Colonic mucosa (tissue), 4 donors: ENCODE measurements at regions not wholly inside any gene's neighbourhood (a gene's known extent, or its start where the extent isn't known, plus 50 kb on each side); places are given as distances from the start of the nearest gene placed in this dataset.

Experiments used
- DNase-seq: peaks from one replicate; pipeline ENCODE4 v3.0.0-alpha.2; 2020
- H3K27ac ChIP-seq: fragments of 200-600 bp; one replicate; pipeline ENCODE4 v1.8.0; 2021
- H3K27me3 ChIP-seq: fragments of 200-600 bp; one replicate; pipeline ENCODE4 v1.8.0; 2021
- H3K36me3 ChIP-seq: fragments of 200-600 bp; one replicate; pipeline ENCODE4 v1.8.0; 2021
- H3K4me1 ChIP-seq: fragments of 200-600 bp; one replicate; pipeline ENCODE4 v1.8.0; 2021; ENCODE audit warnings: mild to moderate bottlenecking
- H3K4me3 ChIP-seq: fragments of 200-600 bp; one replicate; pipeline ENCODE4 v1.8.0; 2021
- H3K9ac ChIP-seq, 2 donors: one replicate each; pipeline ENCODE4 v1.7.0; 2013; ENCODE audit warnings: control low read depth in 2 of 2, low read depth in 2 of 2, low read length in 2 of 2
- H3K9me3 ChIP-seq: fragments of 200-600 bp; one replicate; pipeline ENCODE4 v1.8.0; 2021
- CTCF ChIP-seq: fragments of 200-600 bp; IDR thresholded peaks from one replicate; pipeline ENCODE4 v1.8.0; 2022; ENCODE audit warnings: antibody characterized with exemption, mild to moderate bottlenecking
- intact Hi-C: fragments of 100-400 bp; cut with DNase I; formaldehyde crosslinking; loops from one replicate; pipeline ENCODE4 v1.14.1; 2022
- donor health status: healthy.
- donor health status: DM: no; HTN: no; CAD: no.
- donor health status: DM: no; HTN: no; CAD: no.

GRCh38 chr3:40780291-40780924, 255.6 kb downstream of the ZNF621 start:
- no peaks in the 10 kb centered on the region for H3K27me3 ChIP-seq
- no peaks in the 10 kb centered on the region for H3K4me1 ChIP-seq
- peak overlapping the region; percentile 40 for H3K27ac ChIP-seq
- no peaks in the 10 kb centered on the region for H3K36me3 ChIP-seq
- no peaks in the 10 kb centered on the region for H3K9me3 ChIP-seq
- intact Hi-C loops: no loop called here
- H3K9ac ChIP-seq: no peak overlapping the region
- TF ChIP-seq CTCF: no peak
- peak; percentile 36 for DNase-seq
- H3K4me3 ChIP-seq: no peak overlapping the region

GRCh38 chr3:40780925-40781406, 256.2 kb downstream of the ZNF621 start:
- H3K9ac ChIP-seq: peak overlapping the region in 1 of 2 donors; percentile 59
- no peak for TF ChIP-seq CTCF

GRCh38 chr3:40782111-40782721, 257.5 kb downstream of the ZNF621 start:
- no peak for DNase-seq

More at GRCh38 chr3:40780925-40781406, 256.2 kb downstream of the ZNF621 start:
- H3K4me1 ChIP-seq: no peaks in the 10 kb centered on the region
- H3K9me3 ChIP-seq: no peaks in the 10 kb centered on the region
- peak overlapping the region; percentile 40 for H3K27ac ChIP-seq
- no peaks in the 10 kb centered on the region for H3K36me3 ChIP-seq
- H3K4me3 ChIP-seq: no peak overlapping the region
- DNase-seq: no peak
- intact Hi-C loops: no loop called here
- no peaks in the 10 kb centered on the region for H3K27me3 ChIP-seq

GRCh38 chr3:40790746-40791145, 266.0 kb downstream of the ZNF621 start:
- Histone ChIP-seq H3K4me3 (no peak overlapping the region), H3K27ac (no peak overlapping the region), H3K27me3 (no peaks in the 10 kb centered on the region), H3K36me3 (no peaks in the 10 kb centered on the region), H3K9ac (no peak overlapping the region), H3K9me3 (no peaks in the 10 kb centered on the region), H3K4me1 (no peaks in the 10 kb centered on the region)
- intact Hi-C loops: no loop called here
- DNase-seq: no peak
- TF ChIP-seq CTCF: no peak

More at GRCh38 chr3:40782111-40782721, 257.5 kb downstream of the ZNF621 start:
- H3K9me3 ChIP-seq: no peaks in the 10 kb centered on the region
- no peaks in the 10 kb centered on the region for H3K36me3 ChIP-seq
- no peak overlapping the region for H3K27ac ChIP-seq
- intact Hi-C loops: no loop called here
- no peak overlapping the region for H3K9ac ChIP-seq
- no peak for TF ChIP-seq CTCF
- H3K4me1 ChIP-seq: no peaks in the 10 kb centered on the region
- H3K4me3 ChIP-seq: no peak overlapping the region
- H3K27me3 ChIP-seq: no peaks in the 10 kb centered on the region

GRCh38 chr3:40793730-40794129, 269.0 kb downstream of the ZNF621 start:
- intact Hi-C loops: no loop called here
- no peak for TF ChIP-seq CTCF
- H3K4me3 ChIP-seq: no peak overlapping the region
- H3K9ac ChIP-seq: no peak overlapping the region
- no peaks in the 10 kb centered on the region for H3K9me3 ChIP-seq
- H3K27ac ChIP-seq: no peak overlapping the region
- H3K27me3 ChIP-seq: no peaks in the 10 kb centered on the region
- no peak for DNase-seq
- no peaks in the 10 kb centered on the region for H3K4me1 ChIP-seq
- H3K36me3 ChIP-seq: no peaks in the 10 kb centered on the region
